8988T (cell line): ENCODE measurements at regions not wholly inside any gene's neighbourhood (a gene's known extent, or its start where the extent isn't known, plus 50 kb on each side); places are given as distances from the start of the nearest gene placed in this dataset.
"Not testable (repeated sequence)": the region's sequence is repeated elsewhere in the genome, so short reads cannot be mapped to it uniquely, and the experiment has no call there.

Experiments
- DNase-seq: peaks from one replicate; pipeline ENCODE4 v3.0.0; 2011

DNA sequence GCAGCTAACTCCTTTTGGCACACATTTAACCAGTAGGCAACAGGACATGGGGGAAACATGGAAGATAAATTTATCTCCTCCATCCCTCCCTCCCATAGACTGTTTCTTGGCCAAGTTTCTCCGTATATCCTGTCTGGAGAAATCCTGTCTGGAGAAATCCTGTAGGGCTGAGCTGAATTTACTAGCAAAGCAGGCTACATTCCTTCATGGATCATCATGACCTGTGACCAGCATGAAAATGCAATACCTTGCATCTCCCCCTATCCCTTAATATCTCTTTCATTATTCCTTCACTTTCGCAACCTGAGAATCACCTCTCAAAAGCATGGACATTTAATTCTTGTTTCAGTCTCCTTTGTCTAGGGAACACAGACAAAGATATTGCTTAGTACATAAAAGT lies 379.1 kb downstream of the PSAT1 start:
- DNase-seq, result no peak

DNA sequence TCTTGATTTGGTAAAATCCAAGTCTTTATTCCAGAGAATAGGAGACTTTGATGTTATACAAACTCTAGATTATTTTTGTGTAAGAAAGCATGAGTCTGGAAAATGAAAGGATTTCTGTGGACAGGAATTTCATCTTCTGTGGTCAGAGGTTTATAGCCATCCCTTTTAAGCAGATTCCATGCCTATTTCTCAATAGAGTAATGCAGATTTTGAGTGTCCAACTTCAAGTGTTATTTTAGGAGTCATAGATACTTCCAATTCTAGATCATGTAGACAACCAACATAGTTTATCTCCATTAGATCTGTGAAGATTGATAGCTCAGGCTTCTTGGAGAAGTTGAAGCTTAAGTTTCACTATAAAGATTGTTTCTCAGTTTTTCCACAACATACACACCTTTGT lies 379.7 kb downstream of the PSAT1 start:
- DNase-seq, result no peak

DNA sequence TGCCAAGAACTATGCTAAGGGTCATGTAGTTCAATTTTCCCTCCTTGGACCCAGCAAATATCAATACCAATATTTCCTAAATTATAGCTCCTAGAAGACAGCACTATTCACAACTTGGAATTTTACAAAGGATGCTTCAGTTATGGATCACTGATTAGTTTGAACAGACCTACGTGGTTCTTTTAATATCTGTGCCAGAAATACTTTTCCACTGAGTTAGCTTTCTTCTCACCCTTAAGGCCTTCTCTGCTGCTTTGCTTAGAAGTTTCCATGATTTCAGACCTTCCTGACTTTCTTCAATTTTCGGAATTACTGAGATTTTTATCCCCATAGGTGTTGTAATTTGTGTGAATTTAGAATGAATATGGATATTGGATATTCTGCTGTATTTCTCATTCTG lies 380.4 kb downstream of the PSAT1 start:
- no peak for DNase-seq

DNA sequence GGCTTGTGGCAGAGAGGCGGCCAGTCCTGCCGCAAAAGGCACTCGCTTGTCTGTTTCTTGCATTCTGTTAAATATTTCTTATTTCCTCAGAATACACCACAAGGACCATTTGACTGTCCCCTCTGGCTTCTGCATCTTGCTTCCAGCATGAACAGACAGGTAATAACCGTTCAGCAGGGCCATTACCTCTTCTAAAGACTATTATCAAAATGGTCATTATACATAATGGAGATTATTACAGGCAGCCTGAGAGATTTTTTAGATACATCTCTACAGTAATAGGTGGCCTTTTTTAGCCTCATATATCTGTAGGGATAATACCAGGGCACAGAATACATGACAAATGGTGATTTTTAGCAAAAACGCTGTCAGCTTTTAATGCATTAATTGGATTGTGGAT lies 382.0 kb downstream of the PSAT1 start:
- DNase-seq, result no peak

DNA sequence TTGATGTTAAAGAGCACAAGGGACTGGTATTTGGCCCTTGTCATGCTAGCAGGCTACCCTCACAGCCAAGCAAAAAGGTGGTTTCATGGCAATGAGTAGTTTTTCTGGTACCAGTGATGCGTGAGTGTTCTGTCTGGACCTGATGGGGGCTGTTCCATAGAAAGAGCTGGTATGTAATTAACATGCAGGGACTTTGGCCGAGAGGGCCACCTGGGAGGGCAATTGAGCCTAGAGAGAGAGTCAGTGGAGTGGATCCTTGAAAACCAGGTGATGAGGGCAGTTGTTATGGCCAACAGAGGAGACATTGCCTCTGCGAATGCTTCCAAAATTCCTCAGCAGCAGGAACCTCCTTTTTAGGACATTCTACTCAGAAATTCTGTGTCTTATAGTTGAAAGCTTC lies 383.3 kb downstream of the PSAT1 start:
- no peak for DNase-seq

DNA sequence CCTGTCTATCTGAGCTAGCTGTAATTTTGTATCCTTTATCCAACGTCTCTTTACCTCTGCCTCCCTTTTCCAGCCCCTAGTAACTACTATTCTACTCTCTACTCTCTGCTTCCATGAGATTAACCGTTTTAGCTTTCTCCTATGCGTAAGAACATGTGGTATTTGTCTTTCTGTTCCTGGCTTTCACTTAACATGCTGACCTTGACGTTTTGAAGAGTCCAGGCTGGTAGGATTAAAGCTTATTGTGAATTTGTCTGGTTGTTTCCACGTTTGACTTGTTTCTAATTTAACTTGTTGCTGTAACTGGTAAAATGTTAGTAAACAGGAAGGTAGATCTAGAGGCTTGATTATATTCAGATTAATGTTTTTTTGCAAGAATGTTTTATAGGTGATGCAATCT lies 385.3 kb downstream of the PSAT1 start:
- DNase-seq, result no peak

DNA sequence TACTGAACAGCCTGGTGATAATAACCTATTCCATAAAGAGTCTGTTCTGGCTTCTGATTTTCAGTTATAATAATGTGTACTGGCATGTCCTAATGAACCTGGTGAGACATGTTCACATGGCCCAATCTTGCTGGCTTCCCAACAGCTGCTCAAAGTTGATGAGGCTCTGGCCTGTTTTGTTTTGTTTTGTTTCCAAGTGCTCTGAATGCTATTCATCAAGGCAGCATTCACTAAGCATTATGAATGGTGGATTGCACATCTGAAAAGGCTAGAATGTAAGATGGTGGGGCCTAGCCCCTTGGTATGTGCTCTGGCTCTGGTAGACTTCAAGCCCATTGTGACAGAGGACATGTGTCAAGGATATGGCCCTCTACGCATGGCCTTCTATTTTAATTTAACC lies 388.5 kb downstream of the PSAT1 start:
- no peak for DNase-seq

DNA sequence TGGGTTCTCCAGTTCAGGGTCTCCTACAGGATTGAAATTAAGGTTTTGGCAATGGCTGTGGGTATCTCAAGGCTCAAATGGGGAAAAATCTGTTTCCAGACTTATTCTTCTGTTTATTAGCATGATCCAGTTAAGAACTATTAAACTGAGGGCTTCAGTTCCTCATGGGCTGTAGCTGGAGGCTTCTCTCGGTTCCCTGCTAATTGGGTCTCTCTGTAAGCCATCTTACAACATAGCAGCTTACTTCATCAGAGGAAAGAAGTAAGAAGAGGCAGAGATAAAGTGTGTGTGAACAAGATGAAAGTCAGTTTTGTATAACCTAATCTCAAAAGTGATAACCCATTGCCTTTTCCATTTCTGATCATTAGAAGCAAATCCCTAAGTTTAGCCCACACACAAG lies 391.9 kb downstream of the PSAT1 start:
- no peak for DNase-seq

DNA sequence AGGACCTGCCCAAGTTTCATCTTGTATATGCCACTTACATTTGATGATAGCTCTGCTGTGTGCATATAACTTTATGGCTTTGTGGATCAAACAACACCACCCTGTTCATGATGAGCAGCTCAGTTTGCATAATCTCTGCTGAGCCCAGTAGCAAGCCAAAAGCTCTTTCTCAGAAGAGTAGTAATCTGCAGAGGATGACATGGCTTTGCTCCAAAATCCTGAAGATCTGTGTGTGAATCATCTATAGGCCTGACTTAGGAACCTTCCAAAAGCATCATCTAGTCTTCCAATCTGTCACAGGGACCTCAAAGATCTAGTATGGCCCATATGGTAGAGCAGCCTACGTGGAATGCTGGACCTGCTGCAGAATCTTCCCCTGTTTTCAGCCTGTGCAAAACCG lies 394.6 kb downstream of the PSAT1 start:
- no peak for DNase-seq

DNA sequence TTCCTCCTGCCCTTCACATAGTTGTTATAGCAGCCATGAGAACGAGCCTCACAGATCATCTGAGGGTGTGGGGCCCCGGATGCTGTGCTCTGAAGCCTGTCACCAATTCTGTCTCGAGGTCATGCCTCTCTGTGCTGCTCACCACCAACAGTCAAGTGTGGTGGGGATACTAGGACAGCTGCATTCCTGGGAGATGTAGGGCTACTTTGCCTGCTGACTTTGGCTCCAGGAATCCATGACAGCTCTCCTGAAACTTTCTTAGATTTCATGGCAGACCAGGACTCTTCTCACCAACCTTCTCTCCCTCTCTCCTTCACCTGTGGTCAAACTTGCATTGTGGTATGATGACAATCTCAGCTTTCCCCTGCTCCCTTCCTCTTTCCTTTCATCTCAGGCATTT lies 395.9 kb downstream of the PSAT1 start:
- no peak for DNase-seq

DNA sequence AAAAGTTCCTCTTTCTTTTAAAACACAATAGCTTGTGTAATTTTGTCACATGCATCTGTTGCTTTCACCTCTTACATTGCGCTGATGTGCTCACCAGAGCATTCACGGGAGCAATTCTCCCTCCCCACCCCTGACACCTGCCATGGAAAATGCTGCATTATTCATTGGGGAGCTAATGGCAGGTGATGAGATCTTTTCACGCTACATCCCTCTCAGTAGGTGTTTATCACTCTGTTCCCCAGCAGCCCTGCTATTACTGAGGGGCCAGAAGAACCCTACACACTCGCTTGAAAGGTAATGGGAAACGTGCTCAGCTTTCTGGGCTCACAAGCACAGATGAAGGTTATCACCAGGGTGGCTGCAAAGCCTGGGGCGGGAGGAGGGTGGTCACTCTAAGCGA lies 398.0 kb downstream of the PSAT1 start:
- DNase-seq, result no peak

DNA sequence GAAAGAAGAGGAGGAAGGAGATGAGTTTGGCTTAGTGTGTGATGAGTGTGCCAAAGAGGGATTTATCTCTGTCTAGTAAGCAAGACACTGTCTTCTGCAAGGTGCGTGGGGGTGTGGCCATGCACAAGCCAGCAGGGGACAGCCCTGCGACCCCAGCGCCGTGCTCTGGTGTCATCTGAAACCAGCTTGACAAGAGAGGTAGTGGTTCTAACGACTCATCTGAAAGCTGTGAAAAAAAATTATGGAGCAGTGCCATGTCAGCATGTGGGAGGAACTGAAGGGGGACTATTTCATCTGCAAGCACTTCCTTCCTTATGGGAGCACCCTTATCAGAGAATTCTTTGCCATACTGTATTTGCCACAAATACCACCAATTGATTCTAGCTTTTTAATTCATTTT lies 398.6 kb downstream of the PSAT1 start:
- DNase-seq, result no peak

DNA sequence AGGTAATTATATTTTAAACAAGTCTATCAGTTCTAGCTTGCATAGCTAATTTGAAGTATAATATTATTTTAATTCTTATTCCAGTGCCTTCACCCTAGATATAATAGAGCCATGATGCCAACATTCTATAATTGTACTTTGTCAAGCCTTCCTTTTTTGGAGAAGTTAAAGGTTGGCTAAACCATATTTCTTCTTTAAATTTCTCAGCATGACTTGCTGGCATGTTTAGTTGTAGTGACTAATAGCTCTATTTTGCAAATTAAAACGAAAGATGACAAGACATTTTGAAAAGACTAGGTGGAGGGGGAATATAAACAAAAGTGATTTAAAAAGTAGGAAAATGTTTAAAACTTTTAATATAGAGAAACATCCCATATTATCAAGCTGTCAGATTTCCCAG lies 400.7 kb downstream of the PSAT1 start:
- no peak for DNase-seq

DNA sequence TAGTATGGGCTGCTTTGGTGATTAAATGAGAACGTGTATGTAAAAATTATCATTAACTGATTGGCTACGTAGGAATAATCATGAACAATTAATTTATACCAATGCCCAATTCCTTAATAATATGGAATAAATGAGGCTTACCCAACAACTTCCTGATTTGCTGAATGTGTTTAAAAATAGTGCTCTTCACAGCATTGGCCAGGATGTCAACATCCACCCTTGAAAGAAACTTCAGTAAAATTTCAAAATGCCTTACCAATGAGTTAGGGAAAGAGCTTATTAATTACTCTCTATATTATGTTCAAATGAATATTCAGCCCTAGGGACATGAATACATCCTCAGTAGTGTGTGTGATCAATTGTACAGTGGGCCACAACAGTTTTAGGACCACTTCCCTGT lies 401.4 kb downstream of the PSAT1 start:
- DNase-seq, result no peak

DNA sequence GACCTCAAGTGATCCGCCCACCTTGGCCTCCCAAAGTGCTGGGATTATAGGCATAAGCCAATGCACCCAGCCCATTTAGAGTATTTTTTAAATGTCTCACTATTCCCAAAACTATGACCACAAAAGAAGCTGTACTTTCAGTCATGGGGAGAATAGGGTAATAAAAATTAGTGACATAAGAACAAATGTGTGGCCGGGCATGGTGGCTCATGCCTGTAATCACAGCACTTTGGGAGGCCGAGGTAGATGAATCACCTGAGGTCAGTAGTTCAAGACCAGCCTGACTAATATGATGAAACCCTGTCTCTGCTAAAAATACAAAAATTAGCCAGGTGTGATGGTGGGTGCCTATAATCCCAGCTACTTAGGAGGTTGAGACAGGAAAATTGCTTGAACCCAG lies 402.3 kb downstream of the PSAT1 start:
- not testable (repeated sequence) for DNase-seq

DNA sequence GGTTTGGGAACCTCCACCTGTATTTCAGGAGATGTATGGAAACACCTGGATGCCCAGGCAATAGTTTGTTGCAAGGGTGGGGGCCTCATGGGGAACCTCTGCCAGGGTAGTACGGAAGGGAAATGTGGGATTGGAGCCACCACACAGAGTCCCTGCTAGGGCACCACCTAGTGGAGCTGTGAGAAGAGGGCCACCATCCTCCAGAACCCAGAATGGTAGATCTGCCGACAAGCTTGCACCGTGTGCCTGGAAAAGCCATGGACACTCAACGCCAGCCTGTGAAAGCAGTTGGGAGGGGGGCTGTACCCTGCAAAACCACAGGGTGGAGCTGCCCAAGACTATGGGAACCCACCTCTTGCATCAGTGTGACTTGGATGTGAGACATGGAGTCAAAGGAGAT lies 407.2 kb downstream of the PSAT1 start:
- DNase-seq, result not testable (repeated sequence)

DNA sequence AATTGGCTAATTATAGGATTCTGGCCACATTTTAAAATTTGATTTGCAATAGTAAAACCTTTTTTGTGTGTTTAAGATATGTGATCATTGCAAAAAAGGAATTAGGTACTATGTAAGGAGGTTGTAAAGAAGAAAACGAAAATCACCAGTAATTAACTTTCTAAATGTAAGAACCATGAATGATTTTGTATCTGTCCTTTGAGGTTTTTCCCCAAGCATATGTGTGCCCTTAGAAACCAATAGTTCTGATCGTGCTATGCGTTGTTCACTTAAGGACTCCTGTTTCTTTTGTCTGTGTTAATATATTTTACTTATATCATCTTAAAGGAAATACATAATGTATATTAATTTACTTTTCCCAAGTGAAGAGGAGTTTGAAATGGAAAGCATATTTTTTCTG lies 410.2 kb downstream of the PSAT1 start:
- no peak for DNase-seq

DNA sequence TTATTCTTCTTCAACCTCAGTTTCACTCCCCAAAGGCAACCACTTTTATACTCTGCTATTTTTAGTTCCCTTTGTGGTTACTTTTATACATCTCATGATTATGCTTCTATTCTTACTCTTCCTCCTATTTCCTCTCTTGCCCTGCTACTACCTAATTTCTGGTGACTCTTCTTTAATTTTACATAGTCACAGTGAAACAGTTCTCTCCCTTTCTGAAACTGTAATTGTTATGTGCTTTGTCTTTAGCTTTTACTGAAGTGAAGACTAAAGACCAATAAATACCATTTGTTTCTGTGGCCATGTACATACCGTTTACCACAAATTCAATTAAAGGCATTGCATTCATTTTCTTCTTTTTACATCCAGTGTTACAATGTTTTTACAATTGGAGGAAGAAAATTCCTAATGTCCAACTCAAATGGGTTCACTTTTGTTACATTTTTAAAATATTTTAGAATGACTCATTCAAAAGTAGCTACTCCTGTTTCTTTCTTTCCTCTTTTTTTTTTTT lies 410.6 kb downstream of the PSAT1 start:
- no peak for DNase-seq

DNA sequence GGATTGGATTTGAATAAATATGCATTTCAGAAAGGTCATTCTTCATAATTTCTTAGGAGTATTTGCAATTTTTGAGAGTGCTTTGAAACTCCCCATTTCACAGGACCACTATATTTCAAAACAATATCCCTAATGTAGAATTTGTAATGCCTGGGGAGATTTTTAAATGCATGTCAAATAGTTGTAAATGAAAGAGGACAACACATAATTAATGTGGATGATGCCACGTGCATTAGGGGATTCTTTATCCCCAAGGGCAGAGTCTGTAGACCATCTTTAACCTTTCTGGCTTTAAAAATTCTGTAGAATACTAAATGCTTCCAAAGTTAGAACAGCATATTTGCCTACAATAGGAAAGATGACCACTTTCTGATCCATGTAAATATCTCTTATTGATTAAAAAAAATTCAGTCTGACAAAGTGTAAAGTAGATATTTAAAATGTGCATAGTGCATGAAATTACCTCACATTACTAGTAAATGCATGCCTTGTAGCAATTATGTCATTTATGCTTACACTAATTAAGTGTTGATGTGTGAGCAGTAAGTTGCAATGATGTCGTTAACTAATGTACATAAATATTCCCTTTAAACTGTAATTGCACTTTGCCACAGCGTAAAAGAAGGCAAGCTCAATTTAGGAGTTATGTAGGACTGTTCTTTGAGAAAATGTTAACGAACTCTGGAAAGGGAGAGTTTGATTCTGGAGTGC lies 416.1 kb downstream of the PSAT1 start:
- DNase-seq, result no peak

DNA sequence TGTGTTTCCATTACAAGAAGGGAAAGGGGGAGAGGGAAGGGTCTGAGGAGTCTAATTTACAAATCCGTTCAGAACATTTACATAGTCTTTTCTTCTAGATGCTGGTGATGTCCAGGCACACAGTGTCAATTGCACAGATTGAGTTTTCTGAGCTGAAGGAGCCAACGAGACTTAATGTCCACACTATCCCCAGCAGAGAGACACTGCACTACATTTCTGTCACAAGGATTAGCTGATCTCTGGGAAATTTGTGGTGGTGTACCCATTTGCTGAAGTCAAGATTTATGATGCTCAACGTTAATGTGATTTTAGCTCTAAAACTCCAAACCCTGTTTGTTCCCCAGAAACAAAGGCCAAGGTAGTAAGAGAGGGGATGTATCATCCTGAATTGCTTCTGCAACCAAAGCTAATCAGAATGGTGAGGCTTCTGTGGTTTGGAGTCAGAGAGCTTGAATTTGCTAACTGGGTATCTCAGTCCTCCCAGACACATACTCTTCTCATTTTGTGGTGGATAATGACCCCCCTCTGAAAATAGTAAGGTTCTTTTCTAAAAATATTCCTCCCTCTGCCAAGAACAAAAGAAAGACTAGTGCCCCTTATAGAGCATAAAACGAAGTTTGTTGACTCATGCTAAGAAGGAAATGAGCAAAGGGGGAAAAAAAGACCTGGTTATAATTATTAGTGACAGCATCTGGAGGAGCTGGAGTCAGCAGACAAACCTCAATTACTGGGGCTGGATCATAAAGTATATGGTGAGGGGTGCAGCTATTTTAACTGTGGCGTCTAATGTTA lies 416.9 kb downstream of the PSAT1 start:
- DNase-seq, result no peak

DNA sequence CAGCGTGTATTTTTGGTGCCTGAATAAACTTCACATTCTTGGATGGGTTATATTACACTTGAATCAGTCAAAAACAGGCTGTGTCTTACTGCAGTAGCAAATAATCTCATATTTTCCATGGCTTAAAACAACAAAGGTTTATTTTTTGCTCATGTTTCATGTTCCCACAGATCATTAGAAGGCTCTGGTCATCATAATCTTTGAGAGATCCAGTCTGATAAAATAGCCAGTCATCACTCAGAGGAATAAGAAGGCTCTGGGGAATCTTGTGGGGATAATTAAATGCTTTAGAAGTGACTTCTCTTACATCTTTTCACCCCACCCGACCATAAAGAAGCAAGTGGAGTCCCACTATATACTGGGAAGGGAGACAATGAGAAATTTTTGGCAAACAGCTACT lies 417.7 kb downstream of the PSAT1 start:
- no peak for DNase-seq

DNA sequence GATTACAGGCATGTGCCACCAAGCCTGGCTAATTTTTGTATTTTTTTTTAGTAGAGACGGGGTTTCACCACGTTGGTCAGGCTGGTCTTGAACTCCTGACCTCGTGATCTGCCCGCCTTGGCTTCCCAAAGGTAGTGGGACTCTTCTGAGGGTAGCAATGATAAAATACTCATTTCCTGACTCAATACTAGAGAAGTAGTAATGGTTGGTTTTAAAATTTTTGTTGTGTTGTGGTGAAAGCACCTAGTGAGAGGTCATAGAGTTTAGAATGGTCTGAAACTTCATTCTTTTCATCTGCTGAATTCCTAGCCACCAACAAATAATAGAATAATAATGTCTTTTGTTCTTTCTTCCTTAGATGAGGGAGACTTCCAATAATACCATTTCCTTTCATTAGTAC lies 422.1 kb downstream of the PSAT1 start:
- DNase-seq, result not testable (repeated sequence)

DNA sequence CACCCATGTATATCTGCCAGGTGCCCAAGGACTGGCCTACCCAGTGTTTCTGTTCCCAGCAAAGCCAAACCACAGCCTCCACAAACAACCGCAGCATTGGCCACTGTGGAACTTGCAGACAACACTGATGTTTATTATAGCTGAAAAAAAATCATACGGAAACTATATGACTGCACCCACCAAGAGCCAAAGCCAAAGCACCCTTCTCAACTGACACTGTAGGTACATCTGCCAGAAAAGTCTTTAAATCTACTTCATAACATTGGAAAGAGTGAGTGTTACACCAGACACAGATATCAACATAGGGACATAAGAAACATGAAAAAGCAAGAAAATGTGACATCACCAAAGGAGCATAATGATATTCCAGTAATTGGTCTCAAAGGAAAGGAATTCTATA lies 428.0 kb downstream of the PSAT1 start:
- DNase-seq, result no peak

DNA sequence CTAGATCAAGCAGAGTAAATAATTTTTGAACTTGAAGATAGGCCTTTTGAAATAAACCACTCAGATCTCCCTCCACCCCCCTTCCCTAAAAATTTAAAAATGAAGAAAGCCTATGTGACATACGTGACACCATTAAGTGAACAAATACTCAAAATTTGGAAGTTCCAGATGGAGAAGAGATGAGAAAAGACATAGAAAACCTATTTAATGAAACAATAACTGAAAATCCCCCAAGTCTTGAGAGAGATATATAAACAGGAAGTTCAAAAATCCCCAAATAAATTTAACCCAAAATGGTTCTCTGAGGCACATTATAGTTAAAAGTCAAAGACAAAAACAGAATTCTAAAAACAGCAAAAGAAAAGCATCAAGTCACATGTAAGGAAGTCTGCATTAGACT lies 428.6 kb downstream of the PSAT1 start:
- DNase-seq, result no peak

DNA sequence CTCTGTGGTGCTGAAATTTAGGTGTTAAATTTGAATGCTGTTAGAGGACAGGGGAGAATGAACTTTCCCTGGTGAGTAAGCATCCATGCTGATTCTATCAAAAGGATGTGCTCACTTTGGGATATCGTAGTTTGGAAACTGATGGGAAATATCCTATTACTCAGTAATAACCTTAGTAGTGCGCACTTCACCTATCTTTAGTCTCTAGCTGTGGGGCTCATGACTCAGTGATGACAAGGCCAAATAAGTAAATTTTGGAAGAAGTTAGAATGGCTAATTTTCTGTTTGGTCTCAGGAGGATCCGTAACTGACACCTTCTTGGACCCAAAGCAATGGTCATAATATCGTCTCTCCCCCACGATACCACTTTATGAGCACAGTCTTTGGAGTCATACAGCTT lies 448.4 kb downstream of the PSAT1 start:
- no peak for DNase-seq
